ENCODE measurements at regions not wholly inside any gene's neighbourhood (a gene's known extent, or its start where the extent isn't known, plus 50 kb on each side); places are given as distances from the start of the nearest gene placed in this dataset.

DNA sequence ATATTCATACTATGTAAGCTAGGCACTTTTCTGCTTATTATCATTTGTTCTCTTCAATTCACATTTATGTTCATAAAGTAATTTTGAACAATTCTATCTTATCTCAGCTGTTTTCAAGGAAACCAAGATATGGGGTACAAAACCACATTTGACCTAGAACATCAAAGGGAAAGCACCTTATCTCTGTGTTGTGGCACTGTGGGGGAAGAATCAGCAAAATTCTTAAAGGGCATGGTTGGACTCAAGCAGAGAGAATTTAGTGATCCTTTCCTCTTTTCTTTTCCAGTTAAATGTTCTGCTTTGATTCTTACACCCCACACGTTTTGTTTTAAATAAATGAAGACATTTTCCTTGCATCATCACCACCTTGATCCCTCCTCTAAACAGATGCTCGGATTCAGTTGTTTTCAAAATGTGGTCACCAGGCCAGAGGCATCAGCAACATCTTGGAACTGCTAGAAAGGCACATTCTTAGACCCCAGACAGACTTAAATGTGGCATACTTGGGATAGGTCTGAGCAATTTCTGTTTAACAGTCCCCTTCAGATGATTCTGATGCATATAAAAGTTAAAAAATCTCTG, 128.4 kb upstream of the TP63 start:
- FAIRE-seq (no peak), DNase-seq (no peak)
- TF ChIP-seq, protein P1, sequence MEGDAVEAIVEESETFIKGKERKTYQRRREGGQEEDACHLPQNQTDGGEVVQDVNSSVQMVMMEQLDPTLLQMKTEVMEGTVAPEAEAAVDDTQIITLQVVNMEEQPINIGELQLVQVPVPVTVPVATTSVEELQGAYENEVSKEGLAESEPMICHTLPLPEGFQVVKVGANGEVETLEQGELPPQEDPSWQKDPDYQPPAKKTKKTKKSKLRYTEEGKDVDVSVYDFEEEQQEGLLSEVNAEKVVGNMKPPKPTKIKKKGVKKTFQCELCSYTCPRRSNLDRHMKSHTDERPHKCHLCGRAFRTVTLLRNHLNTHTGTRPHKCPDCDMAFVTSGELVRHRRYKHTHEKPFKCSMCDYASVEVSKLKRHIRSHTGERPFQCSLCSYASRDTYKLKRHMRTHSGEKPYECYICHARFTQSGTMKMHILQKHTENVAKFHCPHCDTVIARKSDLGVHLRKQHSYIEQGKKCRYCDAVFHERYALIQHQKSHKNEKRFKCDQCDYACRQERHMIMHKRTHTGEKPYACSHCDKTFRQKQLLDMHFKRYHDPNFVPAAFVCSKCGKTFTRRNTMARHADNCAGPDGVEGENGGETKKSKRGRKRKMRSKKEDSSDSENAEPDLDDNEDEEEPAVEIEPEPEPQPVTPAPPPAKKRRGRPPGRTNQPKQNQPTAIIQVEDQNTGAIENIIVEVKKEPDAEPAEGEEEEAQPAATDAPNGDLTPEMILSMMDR (IDR thresholded peaks at IDR 0.05; ENCODE audit: borderline replicate concordance, extremely low read depth, insufficient read depth) = no peak
- no peaks in the 10 kb centered on the region for H3K4me1 ChIP-seq (ENCODE audit: control insufficient read depth in 2 of 3, insufficient read depth in 2 of 3, low read depth in 1 of 3, low read length in 3 of 3)
- intact Hi-C loops (cut with DNase I) = no loop called here
- H3K4me3 ChIP-seq (ENCODE audit: low read length in 3 of 3) = no peak overlapping the region
- H3K9me3 ChIP-seq (ENCODE audit: control insufficient read depth in 2 of 3, insufficient read depth in 1 of 3, low read length in 3 of 3) = no peaks in the 10 kb centered on the region
- H3K27me3 ChIP-seq (ENCODE audit: control insufficient read depth, insufficient read depth, low read length) = no peaks in the 10 kb centered on the region
- H3K36me3 ChIP-seq (ENCODE audit: control insufficient read depth in 2 of 3, insufficient read depth in 3 of 3, low read length in 3 of 3) = no peaks in the 10 kb centered on the region
- H3K27ac ChIP-seq (ENCODE audit: low read depth in 2 of 2, low read length in 2 of 2) = no peak overlapping the region
- H3K9ac ChIP-seq (ENCODE audit: low read length in 3 of 3) = no peak overlapping the region

DNA sequence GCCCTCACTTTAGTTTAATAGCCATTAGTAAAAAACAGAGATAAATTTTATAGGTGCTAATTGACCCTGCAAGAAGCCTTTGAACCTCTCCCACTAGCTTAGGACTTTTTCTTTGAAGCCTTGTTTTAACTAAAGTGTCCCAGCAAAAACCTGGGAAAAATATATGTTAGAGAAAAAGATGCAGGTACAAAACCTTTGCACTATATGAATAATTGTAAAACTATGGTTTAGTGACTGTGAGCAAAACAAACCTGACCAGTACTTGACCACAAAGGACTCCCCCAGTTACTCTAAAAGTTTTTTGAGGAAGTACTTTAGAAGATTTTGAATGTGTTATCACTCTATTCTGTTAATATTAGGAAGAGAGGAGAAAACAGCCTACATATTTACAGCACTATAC, 123.3 kb upstream of the TP63 start:
- Histone ChIP-seq H3K4me1 (ENCODE audit: control insufficient read depth in 2 of 3, insufficient read depth in 2 of 3, low read depth in 1 of 3, low read length in 3 of 3) (no peaks in the 10 kb centered on the region), H3K9ac (ENCODE audit: low read length in 3 of 3) (no peak overlapping the region), H3K27ac (ENCODE audit: low read depth in 2 of 2, low read length in 2 of 2) (no peak overlapping the region), H3K27me3 (ENCODE audit: control insufficient read depth, insufficient read depth, low read length) (no peaks in the 10 kb centered on the region), H3K4me3 (ENCODE audit: low read length in 3 of 3) (no peak overlapping the region), H3K9me3 (ENCODE audit: control insufficient read depth in 2 of 3, insufficient read depth in 1 of 3, low read length in 3 of 3) (no peaks in the 10 kb centered on the region), H3K36me3 (ENCODE audit: control insufficient read depth in 2 of 3, insufficient read depth in 3 of 3, low read length in 3 of 3) (no peaks in the 10 kb centered on the region)
- intact Hi-C loops (cut with DNase I) = no loop called here
- DNase-seq = no peak
- TF ChIP-seq, protein P1 (IDR thresholded peaks at IDR 0.05; ENCODE audit: borderline replicate concordance, extremely low read depth, insufficient read depth) = no peak
- no peak for FAIRE-seq

DNA sequence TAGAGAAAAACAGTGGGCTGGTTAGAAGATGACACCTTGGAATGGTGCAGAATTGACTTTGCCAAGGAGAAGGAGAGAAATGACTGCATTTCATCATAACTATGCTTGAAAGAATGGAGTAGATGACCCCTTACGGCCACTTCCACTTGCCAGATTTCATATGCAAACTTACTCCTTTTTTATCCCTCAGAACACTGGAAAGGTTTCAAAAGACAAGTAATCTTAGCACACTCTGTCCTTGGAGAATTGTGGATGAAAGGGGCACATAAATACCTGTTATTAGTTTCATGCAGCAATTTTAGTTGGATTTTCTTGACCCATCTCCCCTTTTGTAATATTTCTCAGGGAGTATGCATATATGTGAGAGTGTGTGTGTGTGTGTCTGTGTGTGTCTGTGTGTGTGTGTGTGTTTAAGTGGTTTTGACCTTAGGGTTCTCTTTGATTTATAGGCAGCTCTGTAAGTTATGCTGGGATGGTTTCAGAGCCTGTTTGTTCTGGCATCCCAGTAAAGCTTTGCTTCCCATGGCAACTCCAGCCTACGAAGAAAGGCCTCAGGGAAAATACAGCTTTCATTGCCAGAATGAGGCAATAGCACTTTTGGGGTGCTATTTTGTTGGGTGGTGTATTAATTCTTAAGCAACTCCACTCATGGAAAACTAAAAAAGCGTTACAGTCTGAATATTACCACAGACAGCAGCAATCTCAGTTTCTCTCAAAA, 122.2 kb upstream of the TP63 start:
- no peak for FAIRE-seq
- Histone ChIP-seq H3K36me3 (ENCODE audit: control insufficient read depth in 2 of 3, insufficient read depth in 3 of 3, low read length in 3 of 3) (no peaks in the 10 kb centered on the region), H3K27ac (ENCODE audit: low read depth in 2 of 2, low read length in 2 of 2) (no peak overlapping the region), H3K4me1 (ENCODE audit: control insufficient read depth in 2 of 3, insufficient read depth in 2 of 3, low read depth in 1 of 3, low read length in 3 of 3) (no peaks in the 10 kb centered on the region), H3K27me3 (ENCODE audit: control insufficient read depth, insufficient read depth, low read length) (no peaks in the 10 kb centered on the region), H3K9ac (ENCODE audit: low read length in 3 of 3) (no peak overlapping the region), H3K9me3 (ENCODE audit: control insufficient read depth in 2 of 3, insufficient read depth in 1 of 3, low read length in 3 of 3) (no peaks in the 10 kb centered on the region), H3K4me3 (ENCODE audit: low read length in 3 of 3) (no peak overlapping the region)
- TF ChIP-seq, protein P1 (IDR thresholded peaks at IDR 0.05; ENCODE audit: borderline replicate concordance, extremely low read depth, insufficient read depth) = no peak
- peak in 4 of 5 donors; percentile 37 to 83 (median 70) for DNase-seq
- intact Hi-C loops (cut with DNase I) = no loop called here

Data from kidney (tissue), 13 donors.